HCT116 (cell line): ENCODE measurements at regions not wholly inside any gene's neighbourhood (a gene's known extent, or its start where the extent isn't known, plus 50 kb on each side); places are given as distances from the start of the nearest gene placed in this dataset.

Source experiments
- ATAC-seq: fragments of 200-7000 bp; cut with Tn5 transposase; 2 replicates; pipeline ENCODE4 v1.9.1; 2020; ENCODE audit warnings: mild to moderate bottlenecking, moderate library complexity
- BruUV-seq: library from RNA; stranded (reverse); fragments of 400-500 nt; replicated peaks from 2 replicates; lab custom pipeline; 2021; lab: Mats Ljungman, UMichigan
- CTCF ChIA-PET: fragments of 300-600 bp; sonication (Branson Sonifier 250); formaldehyde crosslinking; loops from one replicate; lab custom pipeline; 2021; ENCODE audit warnings: antibody characterized with exemption; lab: Charles Lee
- POLR2A ChIA-PET: fragments of 300-600, 350-600 bp; sonication (Branson Sonifier 250); formaldehyde crosslinking; loops from one replicate; lab custom pipeline; 2021; ENCODE audit warnings: antibody characterized with exemption; lab: Charles Lee
- RAD21 ChIA-PET, 2 experiments: fragments of 300-600 bp; sonication (Branson Sonifier 250); formaldehyde crosslinking; loops; one replicate each; lab custom pipeline; 2023; ENCODE audit warnings: low total read pairs in 2 of 2; ENCODE audit not compliant: uncharacterized antibody in 2 of 2, unreplicated experiment in 2 of 2, low non-redundant PET in 1 of 2; lab: Charles Lee
- DNase-seq: peaks from one replicate; pipeline ENCODE4 v3.0.0-alpha.2; 2010; ENCODE audit warnings: low read depth, low spot score
- H2AFZ ChIP-seq: fragments of 200-600 bp; shearing (Covaris generic), sonication (generic); 2 replicates; pipeline ENCODE4 v1.6.1; 2017; ENCODE audit warnings: low read depth, mixed run types, mixed read lengths, antibody characterized with exemption, low read length; ENCODE audit not compliant: poor library complexity, severe bottlenecking
- H3K27ac ChIP-seq: 2 replicates; pipeline ENCODE4 v1.5.1; 2012; ENCODE audit warnings: low read depth, low read length
- H3K27me3 ChIP-seq: fragments of 200-600 bp; sonication (generic); 2 replicates; pipeline ENCODE4 v1.6.1; 2016; ENCODE audit warnings: mixed run types, low read length, mixed read lengths; ENCODE audit not compliant: insufficient read depth
- H3K36me3 ChIP-seq, 2 experiments: fragments of 200-500 bp in 1 of 2; fragments of 200-600 bp in 1 of 2; sonication (Bioruptor generic) in 1 of 2; sonication (generic) in 1 of 2; 2 replicates each; pipeline versions ENCODE4 v1.5.1 to v1.6.1; 2014 to 2016; ENCODE audit warnings: low read length in 2 of 2, inconsistent platforms in 1 of 2, mixed read lengths in 1 of 2, mixed run types in 1 of 2; ENCODE audit not compliant: insufficient read depth in 2 of 2, control insufficient read depth in 1 of 2
- H3K4me1 ChIP-seq, 2 experiments: fragments of 200-600 bp in 1 of 2; sonication (generic) in 1 of 2; 2 replicates each; pipeline versions ENCODE4 v1.5.1 to v1.6.1; 2012 to 2017; ENCODE audit warnings: low read length in 2 of 2, inconsistent platforms in 1 of 2, mild to moderate bottlenecking in 1 of 2, mixed read lengths in 1 of 2, mixed run types in 1 of 2, moderate library complexity in 1 of 2; ENCODE audit not compliant: insufficient read depth in 2 of 2, control insufficient read depth in 1 of 2
- H3K4me2 ChIP-seq: fragments of 200-600 bp; sonication (generic); 2 replicates; pipeline ENCODE4 v1.6.1; 2017; ENCODE audit warnings: mixed run types, low read length, mixed read lengths
- H3K4me3 ChIP-seq, 2 experiments: fragments of 200-600 bp in 1 of 2; sonication (generic) in 1 of 2; replicated peaks in 1 of 2; 2 replicates each; pipeline ENCODE4 v1.5.1; 2011 to 2016; ENCODE audit warnings: low read length in 2 of 2, control low read depth in 1 of 2, low read depth in 1 of 2, mild to moderate bottlenecking in 1 of 2, mixed read lengths in 1 of 2, mixed run types in 1 of 2
- H3K79me2 ChIP-seq: fragments of 200-600 bp; sonication (generic); 2 replicates; pipeline ENCODE4 v1.6.1; 2017; ENCODE audit warnings: mild to moderate bottlenecking, mixed run types, low read length, moderate library complexity, mixed read lengths; ENCODE audit not compliant: insufficient read depth
- H3K9ac ChIP-seq: fragments of 200-600 bp; sonication (generic); 2 replicates; pipeline ENCODE4 v1.6.1; 2016; ENCODE audit warnings: low read length, mixed read lengths
- H3K9me2 ChIP-seq: fragments of 200-600 bp; sonication (generic), shearing (Covaris generic); 2 replicates; pipeline ENCODE4 v1.6.1; 2017; ENCODE audit warnings: mixed run types, mild to moderate bottlenecking, moderate library complexity; ENCODE audit not compliant: insufficient read depth
- H3K9me3 ChIP-seq, 2 experiments: fragments of 200-500 bp in 1 of 2; fragments of 200-600 bp in 1 of 2; sonication (Bioruptor generic) in 1 of 2; sonication (generic) in 1 of 2; 2 replicates each; pipeline ENCODE4 v1.6.1; 2014 to 2017; ENCODE audit warnings: low read length in 2 of 2, mixed read lengths in 2 of 2, inconsistent platforms in 1 of 2, low read depth in 1 of 2, mild to moderate bottlenecking in 1 of 2, mixed run types in 1 of 2, moderate library complexity in 1 of 2; ENCODE audit not compliant: control insufficient read depth in 1 of 2, insufficient read depth in 1 of 2
- H4K20me1 ChIP-seq: fragments of 200-600 bp; sonication (generic), shearing (Covaris generic); 2 replicates; pipeline ENCODE4 v1.6.1; 2017; ENCODE audit warnings: mixed run types, mild to moderate bottlenecking, moderate library complexity; ENCODE audit not compliant: insufficient read depth
- CBX3 ChIP-seq: IDR thresholded peaks from 2 replicates; pipeline ENCODE4 v1.6.1; 2012; ENCODE audit warnings: low read depth
- CEBPB ChIP-seq: IDR thresholded peaks from 2 replicates; pipeline ENCODE4 v1.6.1; 2012; ENCODE audit warnings: low read depth
- CTCF ChIP-seq, 3 experiments: fragments of 200-600 bp in 1 of 3; sonication (generic) in 1 of 3; IDR thresholded peaks in 2 of 3; conservative IDR thresholded peaks in 1 of 3; 2 replicates each; pipeline ENCODE4 v1.5.1; 2012 to 2017; ENCODE audit warnings: low read depth in 2 of 3, low read length in 2 of 3, antibody characterized with exemption in 1 of 3, borderline replicate concordance in 1 of 3, control low read depth in 1 of 3, mild to moderate bottlenecking in 1 of 3, mixed read lengths in 1 of 3, mixed run types in 1 of 3, moderate library complexity in 1 of 3; ENCODE audit not compliant: insufficient read depth in 1 of 3
- EGR1 ChIP-seq: IDR thresholded peaks from 2 replicates; pipeline ENCODE4 v1.6.1; 2012; ENCODE audit warnings: low read depth
- ELF1 ChIP-seq: IDR thresholded peaks from 2 replicates; pipeline ENCODE4 v1.6.1; 2012; ENCODE audit warnings: low read depth, borderline replicate concordance
- FOSL1 ChIP-seq: IDR thresholded peaks from 2 replicates; pipeline ENCODE4 v1.6.1; 2012; ENCODE audit warnings: low read depth
- MAX ChIP-seq: IDR thresholded peaks from 2 replicates; pipeline ENCODE4 v1.6.1; 2012
- POLR2AphosphoS5 ChIP-seq: IDR thresholded peaks from 2 replicates; pipeline ENCODE4 v1.6.1; 2011; ENCODE audit warnings: mild to moderate bottlenecking, low read depth, low read length, moderate library complexity
- RAD21 ChIP-seq: IDR thresholded peaks from 2 replicates; pipeline ENCODE4 v1.6.1; 2012; ENCODE audit warnings: low read depth, mild to moderate bottlenecking
- SIN3A ChIP-seq: IDR thresholded peaks from 2 replicates; pipeline ENCODE4 v1.6.1; 2012; ENCODE audit warnings: low read depth
- SP1 ChIP-seq: IDR thresholded peaks from 2 replicates; pipeline ENCODE4 v1.6.1; 2012; ENCODE audit warnings: low read depth
- SRF ChIP-seq: IDR thresholded peaks from 2 replicates; pipeline ENCODE4 v1.6.1; 2012; ENCODE audit warnings: low read depth
- ZBTB33 ChIP-seq: IDR thresholded peaks from 2 replicates; pipeline ENCODE4 v1.6.1; 2011; ENCODE audit warnings: mild to moderate bottlenecking, low read length, moderate library complexity; ENCODE audit not compliant: insufficient replicate concordance; ENCODE audit errors: extremely low read depth
- intact Hi-C: fragments of 100-400 bp; cut with micrococcal nuclease; formaldehyde crosslinking; loops from 2 replicates; pipeline ENCODE4 v1.10.0; 2022
- TF ChIP-seq, protein P1 (sequence below): IDR thresholded peaks from 2 replicates; pipeline ENCODE4 v1.6.1; 2012; ENCODE audit warnings: low read depth

- no peak overlapping the region for H2AFZ ChIP-seq
- no peak overlapping the region for H3K4me3 ChIP-seq
- no peaks in the 10 kb centered on the region for H4K20me1 ChIP-seq
- no peaks in the 10 kb centered on the region for H3K36me3 ChIP-seq
- no TSS peak for BruUV-seq
- no peaks in the 10 kb centered on the region for H3K9me3 ChIP-seq
- no peaks in the 10 kb centered on the region for H3K79me2 ChIP-seq
- H3K9me2 ChIP-seq, result no peaks in the 10 kb centered on the region
- TF ChIP-seq FOSL1, result no peak
- no peak for TF ChIP-seq SP1
- TF ChIP-seq RAD21, result no peak
- TF ChIP-seq EGR1, result no peak
- no peak for TF ChIP-seq ZBTB33
- TF ChIP-seq CBX3, result no peak
- TF ChIP-seq ELF1, result no peak
- TF ChIP-seq POLR2AphosphoS5, result no peak
- TF ChIP-seq CEBPB, result no peak
- no peak overlapping the region for H3K27ac ChIP-seq
- no peak overlapping the region for H3K9ac ChIP-seq
- ATAC-seq (no peak), DNase-seq (no peak)
- H3K4me1 ChIP-seq, result no peaks in the 10 kb centered on the region
- ChIA-PET CTCF (no interaction called here), POLR2A (no interaction called here), RAD21 (no interaction called here)
- no peak overlapping the region for H3K4me2 ChIP-seq
- H3K27me3 ChIP-seq, result no peaks in the 10 kb centered on the region
- intact Hi-C loops, result no loop called here
Measured at GRCh38 chr7:126228356-126229061, 1024.2 kb downstream of the GRM8 start.

DNA sequence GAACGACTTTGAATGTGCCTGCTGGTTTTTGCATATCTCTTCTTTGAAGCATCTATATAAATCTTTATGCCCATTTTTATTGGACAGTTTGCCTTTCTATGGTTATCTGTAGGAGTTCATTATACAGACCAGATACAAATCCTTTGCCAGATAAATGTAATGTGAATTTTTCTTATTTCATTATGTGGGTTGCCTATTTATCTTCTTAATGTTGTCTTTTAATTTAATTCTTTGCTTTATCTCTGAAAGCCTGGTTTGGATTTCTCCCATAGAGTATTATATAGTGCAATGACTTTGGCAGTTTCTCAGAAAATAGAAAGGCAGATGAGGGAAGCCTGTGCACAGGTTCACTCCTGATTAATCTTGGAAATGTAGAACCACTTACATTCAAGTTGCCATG lies 1025.1 kb downstream of the GRM8 start:
- no peaks in the 10 kb centered on the region for H4K20me1 ChIP-seq
- RAD21 ChIA-PET, result no interaction called here
- no peaks in the 10 kb centered on the region for H3K4me1 ChIP-seq
- ATAC-seq, result no peak
- H3K9me2 ChIP-seq, result no peaks in the 10 kb centered on the region
- no peak overlapping the region for H3K9ac ChIP-seq
- no peak overlapping the region for H3K4me2 ChIP-seq
- POLR2A ChIA-PET, result no interaction called here
- H3K79me2 ChIP-seq, result no peaks in the 10 kb centered on the region
- H2AFZ ChIP-seq, result no peak overlapping the region
- H3K9me3 ChIP-seq, result no peaks in the 10 kb centered on the region
- CTCF ChIA-PET, result no interaction called here
- BruUV-seq, result no TSS peak
- no peak overlapping the region for H3K4me3 ChIP-seq
- DNase-seq, result no peak
- H3K36me3 ChIP-seq, result no peaks in the 10 kb centered on the region
- no peaks in the 10 kb centered on the region for H3K27me3 ChIP-seq
- intact Hi-C loops, result no loop called here
- H3K27ac ChIP-seq, result no peak overlapping the region
- TF ChIP-seq SIN3A, result no peak
- no peak for TF ChIP-seq SRF
- TF ChIP-seq FOSL1, result no peak
- TF ChIP-seq CTCF (IDR thresholded peaks at IDR 0.05 in 2 of 3, conservative IDR thresholded peaks at IDR 0.05 in 1 of 3; ENCODE audit: borderline replicate concordance in 1 of 3, insufficient read depth in 1 of 3, low read depth in 2 of 3, low read length in 2 of 3), result no peak
- no peak for TF ChIP-seq MAX
- TF ChIP-seq, protein P1, sequence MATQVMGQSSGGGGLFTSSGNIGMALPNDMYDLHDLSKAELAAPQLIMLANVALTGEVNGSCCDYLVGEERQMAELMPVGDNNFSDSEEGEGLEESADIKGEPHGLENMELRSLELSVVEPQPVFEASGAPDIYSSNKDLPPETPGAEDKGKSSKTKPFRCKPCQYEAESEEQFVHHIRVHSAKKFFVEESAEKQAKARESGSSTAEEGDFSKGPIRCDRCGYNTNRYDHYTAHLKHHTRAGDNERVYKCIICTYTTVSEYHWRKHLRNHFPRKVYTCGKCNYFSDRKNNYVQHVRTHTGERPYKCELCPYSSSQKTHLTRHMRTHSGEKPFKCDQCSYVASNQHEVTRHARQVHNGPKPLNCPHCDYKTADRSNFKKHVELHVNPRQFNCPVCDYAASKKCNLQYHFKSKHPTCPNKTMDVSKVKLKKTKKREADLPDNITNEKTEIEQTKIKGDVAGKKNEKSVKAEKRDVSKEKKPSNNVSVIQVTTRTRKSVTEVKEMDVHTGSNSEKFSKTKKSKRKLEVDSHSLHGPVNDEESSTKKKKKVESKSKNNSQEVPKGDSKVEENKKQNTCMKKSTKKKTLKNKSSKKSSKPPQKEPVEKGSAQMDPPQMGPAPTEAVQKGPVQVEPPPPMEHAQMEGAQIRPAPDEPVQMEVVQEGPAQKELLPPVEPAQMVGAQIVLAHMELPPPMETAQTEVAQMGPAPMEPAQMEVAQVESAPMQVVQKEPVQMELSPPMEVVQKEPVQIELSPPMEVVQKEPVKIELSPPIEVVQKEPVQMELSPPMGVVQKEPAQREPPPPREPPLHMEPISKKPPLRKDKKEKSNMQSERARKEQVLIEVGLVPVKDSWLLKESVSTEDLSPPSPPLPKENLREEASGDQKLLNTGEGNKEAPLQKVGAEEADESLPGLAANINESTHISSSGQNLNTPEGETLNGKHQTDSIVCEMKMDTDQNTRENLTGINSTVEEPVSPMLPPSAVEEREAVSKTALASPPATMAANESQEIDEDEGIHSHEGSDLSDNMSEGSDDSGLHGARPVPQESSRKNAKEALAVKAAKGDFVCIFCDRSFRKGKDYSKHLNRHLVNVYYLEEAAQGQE, result no peak
